Spleen (tissue), 11 donors: ENCODE measurements at regions not wholly inside any gene's neighbourhood (a gene's known extent, or its start where the extent isn't known, plus 50 kb on each side); places are given as distances from the start of the nearest gene placed in this dataset.

ENCODE experiments used
- DNase-seq: peaks from one replicate; pipeline ENCODE4 v3.0.0-alpha.2; 2020
- H3K27ac ChIP-seq, 8 donors: fragments of 200-600 bp; sonication (generic) in 7 of 8; 1 replicate in 4 of 8; 2 replicates in 4 of 8; pipeline versions ENCODE4 v1.5.0 to v1.8.0; 2016 to 2021; ENCODE audit warnings: inconsistent platforms in 4 of 8, mild to moderate bottlenecking in 4 of 8, moderate library complexity in 1 of 8
- H3K27me3 ChIP-seq, 7 donors: fragments of 200-600 bp; sonication (generic) in 6 of 7; replicated peaks in 1 of 7; 1 replicate in 4 of 7; 2 replicates in 3 of 7; pipeline versions ENCODE4 v1.5.0 to v1.8.0; 2016 to 2021; ENCODE audit warnings: inconsistent platforms in 3 of 7, mild to moderate bottlenecking in 1 of 7
- H3K36me3 ChIP-seq, 6 donors: fragments of 200-600 bp; sonication (generic) in 5 of 6; 1 replicate in 4 of 6; 2 replicates in 2 of 6; pipeline versions ENCODE4 v1.5.0 to v1.8.0; 2016 to 2021; ENCODE audit warnings: inconsistent platforms in 2 of 6
- H3K4me1 ChIP-seq, 6 donors: fragments of 200-600 bp; sonication (generic) in 5 of 6; 1 replicate in 3 of 6; 2 replicates in 3 of 6; pipeline versions ENCODE4 v1.5.0 to v1.8.0; 2016 to 2021; ENCODE audit warnings: inconsistent platforms in 3 of 6
- H3K4me3 ChIP-seq, 8 donors: fragments of 200-600 bp; sonication (generic) in 7 of 8; 1 replicate in 4 of 8; 2 replicates in 4 of 8; pipeline versions ENCODE4 v1.5.0 to v1.8.0; 2016 to 2021; ENCODE audit warnings: inconsistent platforms in 4 of 8, mild to moderate bottlenecking in 4 of 8, moderate library complexity in 2 of 8
- H3K9me3 ChIP-seq, 8 donors: fragments of 200-600 bp; sonication (generic) in 7 of 8; 1 replicate in 4 of 8; 2 replicates in 4 of 8; pipeline versions ENCODE4 v1.5.0 to v1.8.0; 2016 to 2021; ENCODE audit warnings: inconsistent platforms in 4 of 8
- CTCF ChIP-seq, 11 experiments: fragments of 200-600 bp in 7 of 11; fragments of 450-650 bp in 4 of 11; sonication (generic) in 4 of 11; IDR thresholded peaks in 8 of 11; conservative IDR thresholded peaks in 3 of 11; 1 replicate in 7 of 11; 2 replicates in 4 of 11; pipeline versions ENCODE4 v1.4.0 to v1.8.0; 2016 to 2021; ENCODE audit warnings: antibody characterized with exemption in 11 of 11, inconsistent platforms in 4 of 11, mild to moderate bottlenecking in 1 of 11
- POLR2A ChIP-seq, 3 donors: fragments of 450-650 bp; IDR thresholded peaks; one replicate each; pipeline ENCODE4 v1.5.1; 2017; ENCODE audit warnings: antibody characterized with exemption in 3 of 3, mild to moderate bottlenecking in 1 of 3
- POLR2AphosphoS5 ChIP-seq, 3 donors: sonication (generic); formaldehyde crosslinking; IDR thresholded peaks; one replicate each; pipeline ENCODE4 v1.5.1; 2017; ENCODE audit warnings: antibody characterized with exemption in 3 of 3
- WGBS, 5 donors: extraction: QIAGEN DNeasy Blood & Tissue Kit in 3 of 5; methylation state at CpG; one replicate each; pipeline versions ENCODE4 v1.1.5 to v1.1.7; 2013 to 2018; 5-methylcytosine and 5-hydroxymethylcytosine counted together
- intact Hi-C: fragments of 100-400 bp; cut with DNase I; formaldehyde crosslinking; loops from one replicate; pipeline ENCODE4 v1.15.0; 2023; ENCODE audit warnings: low total_unique reads
- donor health status: healthy with polysubstance abuse.
- donor health status: DM: no; HTN: no; CAD: no; lungs with moderate emphysema.
- donor health status: DM: no; HTN: no; CAD: no.
- donor health status: Bipolar disorder and iron deficiency.
- donor health status: healthy.
- donor health status: DM: no; HTN: no; CAD: no.
- donor health status: DM: yes; HTN: yes; CAD: no.

DNA sequence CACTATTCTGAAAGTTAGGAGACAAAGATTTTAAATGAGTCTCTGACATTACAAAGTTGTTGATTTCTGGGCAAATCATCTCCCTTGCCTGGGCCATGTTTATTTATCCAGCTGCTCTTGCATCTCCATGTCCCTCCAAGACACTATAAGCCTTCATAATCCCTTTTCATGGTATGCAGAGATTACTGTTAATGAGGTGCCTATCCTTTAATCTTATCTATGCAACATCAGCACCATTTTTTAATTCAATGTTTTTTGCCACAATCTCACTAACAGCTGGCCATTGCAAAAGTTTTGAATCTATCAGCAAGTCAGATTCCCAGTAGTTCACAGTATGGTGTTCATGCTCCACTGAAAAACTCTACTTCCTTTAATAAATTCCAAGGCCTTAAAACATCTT lies 108.5 kb upstream of the PTPRD start:
- intact Hi-C loops: no loop called here
- TF ChIP-seq POLR2AphosphoS5 (IDR thresholded peaks at IDR 0.05) (no peak), POLR2A (IDR thresholded peaks at IDR 0.05) (no peak), CTCF (IDR thresholded peaks at IDR 0.05 in 8 of 11, conservative IDR thresholded peaks at IDR 0.05 in 3 of 11) (no peak)
- Histone ChIP-seq H3K27ac (no peak overlapping the region), H3K4me3 (no peak overlapping the region), H3K27me3 (no peaks in the 10 kb centered on the region), H3K9me3 (peaks cover 0 to 10% (median 0%) of the 10 kb centered on the region in 8 donors), H3K36me3 (no peaks in the 10 kb centered on the region), H3K4me1 (no peaks in the 10 kb centered on the region)
- no peak for DNase-seq

- Histone ChIP-seq H3K4me1 (no peaks in the 10 kb centered on the region), H3K27ac (no peak overlapping the region), H3K9me3 (peaks cover 0 to 7% (median 0%) of the 10 kb centered on the region in 8 donors), H3K4me3 (no peak overlapping the region), H3K36me3 (no peaks in the 10 kb centered on the region), H3K27me3 (no peaks in the 10 kb centered on the region)
- TF ChIP-seq POLR2A (IDR thresholded peaks at IDR 0.05) (no peak), POLR2AphosphoS5 (IDR thresholded peaks at IDR 0.05) (no peak), CTCF (IDR thresholded peaks at IDR 0.05 in 8 of 11, conservative IDR thresholded peaks at IDR 0.05 in 3 of 11) (no peak)
- intact Hi-C loops: no loop called here
- DNase-seq: no peak
Measured at GRCh38 chr9:10729213-10729612, 116.4 kb upstream of the PTPRD start.

DNA sequence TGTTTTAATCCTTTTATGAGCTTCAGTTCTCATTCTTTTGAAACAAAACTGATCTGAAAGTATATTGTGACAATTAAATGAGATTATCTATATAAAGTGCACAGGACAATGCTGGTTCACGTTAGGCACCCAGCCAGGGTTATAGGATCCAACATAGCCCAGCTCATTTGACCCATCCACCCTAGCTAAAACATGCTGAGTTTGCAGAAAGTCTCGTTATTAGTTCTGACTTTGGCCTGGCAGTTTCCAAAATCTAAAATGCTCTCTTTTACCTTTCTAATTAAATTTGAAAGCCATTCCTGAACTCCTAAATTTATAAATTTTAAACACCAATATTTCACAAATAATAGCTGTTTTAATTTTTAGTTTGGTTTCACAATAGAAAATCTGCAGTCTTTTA lies 131.9 kb upstream of the PTPRD start:
- H3K4me1 ChIP-seq: no peaks in the 10 kb centered on the region
- intact Hi-C loops: no loop called here
- H3K9me3 ChIP-seq: peaks cover 0 to 32% (median 10%) of the 10 kb centered on the region in 8 donors
- H3K27ac ChIP-seq: no peak overlapping the region
- H3K27me3 ChIP-seq: no peaks in the 10 kb centered on the region
- 52 to 75% (median 57%) methylated on average over 2 of the region's 2 CpGs for WGBS, 5 donors
- H3K36me3 ChIP-seq: no peaks in the 10 kb centered on the region
- no peak for DNase-seq
- H3K4me3 ChIP-seq: no peak overlapping the region
- no peak for TF ChIP-seq POLR2A (IDR thresholded peaks at IDR 0.05)
- no peak for TF ChIP-seq CTCF (IDR thresholded peaks at IDR 0.05 in 8 of 11, conservative IDR thresholded peaks at IDR 0.05 in 3 of 11)
- no peak for TF ChIP-seq POLR2AphosphoS5 (IDR thresholded peaks at IDR 0.05)

- DNase-seq: no peak
- intact Hi-C loops: no loop called here
- Histone ChIP-seq H3K36me3 (no peaks in the 10 kb centered on the region), H3K27me3 (no peaks in the 10 kb centered on the region), H3K27ac (no peak overlapping the region), H3K9me3 (peaks cover 0 to 38% (median 18%) of the 10 kb centered on the region in 8 donors), H3K4me3 (no peak overlapping the region), H3K4me1 (no peaks in the 10 kb centered on the region)
- TF ChIP-seq CTCF (IDR thresholded peaks at IDR 0.05 in 8 of 11, conservative IDR thresholded peaks at IDR 0.05 in 3 of 11) (no peak), POLR2A (IDR thresholded peaks at IDR 0.05) (no peak), POLR2AphosphoS5 (IDR thresholded peaks at IDR 0.05) (no peak)
- 53 to 69% (median 59%) methylated on average over 2 of the region's 2 CpGs for WGBS, 5 donors
Measured at GRCh38 chr9:10753474-10753873, 140.7 kb upstream of the PTPRD start.
